NCI-H2196 treated with DMSO at 0.1 percent for 48 hours (cell line): ENCODE measurements at regions not wholly inside any gene's neighbourhood (a gene's known extent, or its start where the extent isn't known, plus 50 kb on each side); places are given as distances from the start of the nearest gene placed in this dataset.

Experiments
- DNase-seq: peaks from one replicate; lab custom pipeline; 2025; ENCODE audit not compliant: unreplicated experiment; lab: John Stamatoyannopoulos, UW

DNA sequence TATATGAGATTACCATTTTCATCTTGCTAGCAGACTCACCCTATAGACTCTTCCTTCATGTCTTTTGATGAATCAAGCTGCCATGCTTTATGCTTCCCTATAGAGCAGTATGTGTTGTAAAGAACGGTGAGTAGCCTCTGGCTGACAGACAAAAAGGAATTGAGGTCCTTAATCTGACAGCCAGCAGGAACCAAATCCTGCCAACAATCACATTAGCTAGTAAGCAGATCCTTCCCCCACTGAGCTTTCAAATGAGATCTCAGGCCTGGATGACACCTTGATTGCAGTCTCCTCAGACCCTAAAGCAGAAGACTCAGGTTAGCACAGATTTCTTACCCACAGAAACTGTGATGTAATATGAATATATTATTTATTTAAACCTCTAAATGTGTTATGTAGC lies 577.0 kb downstream of the CDH11 start:
- DNase-seq = no peak

- DNase-seq = no peak
These were observed 578.4 kb downstream of the CDH11 start for GRCh38 chr16:64543441-64543840.

DNA sequence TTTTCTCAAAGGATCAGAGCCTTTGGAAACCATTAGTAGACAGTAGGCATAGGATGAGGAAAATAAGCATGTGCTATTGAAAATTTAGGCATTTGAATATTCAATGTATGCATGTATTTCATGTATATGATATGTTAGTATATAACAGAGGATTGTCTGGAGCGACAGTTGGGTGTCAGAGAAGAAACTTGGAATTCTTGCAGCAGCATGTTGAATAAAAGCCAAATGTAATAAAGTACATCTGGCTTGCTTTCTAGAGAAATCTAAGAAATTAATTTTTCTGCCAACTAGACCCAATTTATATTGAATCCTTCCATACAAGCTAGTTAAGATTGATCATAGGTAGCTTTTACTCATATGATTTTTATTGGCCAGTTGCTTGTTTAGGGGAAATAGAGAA lies 578.8 kb downstream of the CDH11 start:
- no peak for DNase-seq

GRCh38 chr16:64542152-64542551 lies 579.7 kb downstream of the CDH11 start:
- no peak for DNase-seq

DNA sequence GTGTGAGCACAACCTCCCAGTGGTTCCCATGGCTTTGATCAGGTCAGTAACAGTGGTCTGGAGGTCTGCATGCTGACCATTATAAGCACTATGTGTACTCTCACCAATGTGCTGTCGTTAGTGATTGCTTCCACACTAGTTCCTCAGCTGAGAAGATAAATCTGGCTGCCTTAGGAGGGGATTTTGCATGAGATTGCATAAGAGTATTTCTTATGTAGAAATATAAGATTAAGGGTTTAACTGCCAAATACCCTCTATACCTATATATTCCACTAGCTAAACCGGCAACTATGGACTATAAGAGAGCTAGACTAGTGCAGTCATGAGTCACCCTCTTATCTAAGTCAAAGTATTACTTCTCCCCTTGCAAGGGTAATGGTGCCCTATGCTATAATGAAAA lies 580.2 kb downstream of the CDH11 start:
- DNase-seq = no peak

DNA sequence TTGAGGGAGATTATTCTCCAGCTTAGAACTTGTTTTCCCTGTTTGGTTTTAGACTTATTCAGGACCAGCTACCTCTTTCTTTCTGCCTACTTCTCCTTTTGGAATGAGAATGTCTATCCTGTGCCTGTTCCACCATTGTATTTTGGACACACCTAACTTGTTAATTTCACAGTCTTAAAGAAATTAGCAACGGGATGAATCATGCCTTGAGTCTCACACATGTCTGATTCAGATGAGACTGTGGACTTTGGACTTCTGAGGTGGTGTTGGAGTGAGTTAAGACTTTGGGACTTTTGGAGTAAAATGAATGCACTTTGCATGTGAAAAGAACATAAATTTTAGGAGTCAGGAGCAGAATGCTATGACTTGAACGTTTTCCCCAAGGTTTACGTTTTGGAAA lies 581.4 kb downstream of the CDH11 start:
- no peak for DNase-seq

- DNase-seq = no peak
These were observed 582.0 kb downstream of the CDH11 start for GRCh38 chr16:64539811-64540371.

DNA sequence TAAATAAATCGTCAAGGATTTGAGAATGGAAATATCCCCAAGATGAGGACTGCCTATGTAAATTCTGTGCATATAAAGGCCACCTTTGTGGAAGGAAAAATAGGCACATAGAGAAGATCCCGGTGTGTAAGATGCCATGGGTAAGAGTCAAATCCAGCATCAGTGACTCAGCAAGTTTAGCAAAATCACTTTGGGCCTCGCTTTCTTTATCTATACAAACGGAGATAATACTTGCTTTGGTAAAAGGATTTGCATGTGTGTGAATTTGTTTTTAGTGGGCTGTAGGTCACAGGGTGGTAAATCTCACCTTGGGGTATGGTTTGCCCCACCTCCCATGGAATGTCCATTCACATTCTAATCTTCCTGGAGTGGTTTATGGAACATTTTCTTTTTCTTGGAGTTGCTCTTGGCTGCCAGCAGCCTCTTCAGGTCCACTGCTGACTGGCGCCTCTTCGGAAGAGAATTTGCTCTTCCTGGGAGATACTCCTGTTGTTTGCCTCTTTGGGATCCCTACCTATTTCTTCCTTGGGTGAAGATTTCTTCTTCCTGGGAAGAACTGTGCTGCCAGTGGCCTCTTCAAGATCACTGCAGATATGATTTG lies 587.6 kb downstream of the CDH11 start:
- no peak for DNase-seq

- DNase-seq = no peak
These were observed 589.2 kb downstream of the CDH11 start for GRCh38 chr16:64532691-64533090.

DNA sequence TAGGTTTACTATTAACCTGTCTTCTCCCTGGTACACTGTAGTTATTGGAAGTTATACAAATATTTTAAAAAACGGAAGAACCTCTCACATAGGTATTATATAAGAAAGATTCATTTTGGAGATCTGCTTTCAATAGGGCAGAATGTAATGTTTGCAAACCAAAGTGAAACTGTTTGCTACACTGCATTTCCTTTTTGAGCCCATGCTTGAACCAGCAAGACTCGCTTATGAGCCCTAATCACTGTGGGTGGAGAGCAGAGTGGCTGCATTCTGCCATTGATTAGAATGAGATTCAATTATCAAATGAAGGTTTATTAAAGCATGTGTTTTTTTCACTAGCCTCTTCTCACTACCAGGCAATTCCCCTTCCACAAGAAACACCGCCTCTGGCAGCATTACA lies 589.7 kb downstream of the CDH11 start:
- no peak for DNase-seq

DNA sequence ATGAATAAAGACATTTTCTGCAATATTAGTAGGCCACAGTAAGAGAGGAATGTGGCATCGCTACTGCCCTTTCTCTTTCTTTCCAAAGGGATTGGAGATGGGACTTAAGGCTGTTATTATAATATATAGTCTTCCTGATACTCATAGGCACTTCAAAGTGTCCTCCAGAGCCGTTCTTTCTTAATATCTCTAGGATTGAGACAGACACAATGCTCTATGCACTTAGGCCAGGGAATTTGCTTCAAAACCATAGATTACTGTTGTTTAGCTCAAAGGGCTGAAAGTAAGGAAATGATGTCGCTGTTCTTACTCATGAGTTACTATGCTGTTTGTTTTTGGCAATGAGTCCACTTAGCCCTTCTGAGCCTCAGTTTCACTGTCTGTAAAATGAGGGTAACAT lies 590.5 kb downstream of the CDH11 start:
- DNase-seq = no peak

GRCh38 chr16:64522548-64522947 lies 599.3 kb downstream of the CDH11 start:
- no peak for DNase-seq

GRCh38 chr16:64513871-64514270 lies 608.0 kb downstream of the CDH11 start:
- no peak for DNase-seq

DNA sequence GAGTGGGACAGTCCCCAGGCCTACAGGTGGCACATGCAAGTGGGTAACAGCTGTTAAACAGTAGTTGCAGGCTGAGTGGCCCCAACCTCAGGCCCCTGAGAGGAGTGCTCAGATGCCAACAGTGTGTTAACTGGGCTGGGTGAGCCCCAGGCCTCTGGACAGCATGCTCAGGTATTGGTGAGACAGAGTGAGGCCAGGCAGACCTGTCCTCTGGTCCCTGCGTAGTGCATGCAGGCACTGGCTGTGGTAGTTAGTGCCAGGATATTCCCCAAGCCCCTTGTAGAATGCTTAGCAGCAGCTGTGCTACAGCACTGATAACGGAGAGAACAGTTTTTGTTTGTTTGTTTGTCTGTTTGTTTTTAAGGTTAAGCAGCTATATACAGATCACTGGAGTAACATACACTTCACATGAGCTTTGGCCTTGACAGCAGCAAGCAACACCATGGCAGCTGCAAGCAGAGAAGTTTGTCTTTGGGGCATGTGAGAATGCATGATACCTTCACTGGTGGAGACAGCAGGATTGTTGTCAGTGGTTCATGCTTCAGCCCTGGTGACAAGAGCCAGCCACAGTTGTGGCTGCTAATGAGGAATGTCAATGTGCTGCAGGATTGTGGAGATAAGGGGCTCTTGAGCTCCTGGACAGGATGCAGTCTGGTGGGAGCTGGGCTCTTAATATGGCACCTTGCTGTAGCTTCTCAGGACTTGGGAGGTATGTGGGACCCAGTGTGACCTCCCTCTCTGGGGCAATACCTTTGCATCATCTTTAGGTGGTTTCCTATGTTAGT lies 614.4 kb downstream of the CDH11 start:
- DNase-seq = no peak

DNA sequence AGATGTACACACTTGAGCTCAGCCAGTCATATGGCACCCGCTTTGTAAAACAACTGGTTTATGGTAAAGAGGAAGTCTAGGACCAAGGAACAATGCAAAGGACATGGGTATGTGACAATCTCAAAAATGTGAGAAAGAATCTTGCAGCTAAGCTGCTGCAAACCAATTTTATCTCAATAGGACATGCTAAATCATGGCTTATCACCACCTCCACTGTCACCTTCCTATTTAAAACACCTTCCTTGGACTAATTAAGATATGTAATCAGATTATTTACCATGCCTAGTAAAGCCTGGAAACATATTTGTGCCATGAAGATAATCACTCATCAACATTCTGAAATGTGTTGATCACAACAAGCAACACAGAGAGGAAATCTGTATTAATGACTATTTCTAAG lies 622.7 kb downstream of the CDH11 start:
- no peak for DNase-seq

- DNase-seq = no peak
These were observed 623.5 kb downstream of the CDH11 start for GRCh38 chr16:64498363-64498762.

DNA sequence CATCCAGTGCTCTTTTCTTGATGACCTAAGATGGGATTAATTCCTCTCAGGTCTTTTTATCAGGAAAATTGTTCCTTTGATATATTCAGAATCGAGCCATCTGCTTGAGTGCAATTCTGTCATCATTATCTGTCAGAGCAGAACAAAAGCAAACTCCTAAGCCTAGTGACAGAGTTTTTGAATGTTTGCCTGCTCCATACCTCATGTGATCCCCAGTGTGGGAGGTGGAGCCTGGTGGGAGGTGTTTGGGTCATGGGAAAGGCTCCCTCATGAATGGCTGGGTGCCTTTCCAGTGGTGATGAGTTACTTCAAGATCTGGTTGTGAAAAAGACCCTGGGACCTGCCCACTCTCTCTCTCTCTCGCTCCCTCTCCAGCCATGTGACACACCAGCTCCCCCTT lies 628.2 kb downstream of the CDH11 start:
- no peak for DNase-seq

DNA sequence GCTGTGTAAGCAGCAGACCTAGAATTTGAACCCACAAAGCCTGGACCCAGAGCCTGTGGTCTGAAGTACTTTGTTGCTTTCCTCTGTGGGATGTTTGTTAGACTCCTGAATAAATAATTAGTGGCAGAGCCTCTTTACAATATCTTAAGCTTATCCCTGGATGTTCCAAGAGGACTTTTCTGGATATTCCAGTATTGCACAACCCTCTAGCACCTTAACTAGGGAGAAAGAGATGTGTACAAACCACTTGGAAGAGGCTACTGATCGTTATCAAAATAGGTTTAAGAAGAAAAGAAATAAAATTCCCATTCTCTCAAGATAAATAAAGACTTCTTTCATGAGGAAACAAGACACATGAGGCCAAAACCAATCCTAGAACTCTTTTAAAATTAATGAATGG lies 632.4 kb downstream of the CDH11 start:
- DNase-seq = no peak

GRCh38 chr16:64486561-64486960 lies 635.3 kb downstream of the CDH11 start:
- DNase-seq = no peak

GRCh38 chr16:64481497-64481896 lies 640.4 kb downstream of the CDH11 start:
- DNase-seq = no peak

DNA sequence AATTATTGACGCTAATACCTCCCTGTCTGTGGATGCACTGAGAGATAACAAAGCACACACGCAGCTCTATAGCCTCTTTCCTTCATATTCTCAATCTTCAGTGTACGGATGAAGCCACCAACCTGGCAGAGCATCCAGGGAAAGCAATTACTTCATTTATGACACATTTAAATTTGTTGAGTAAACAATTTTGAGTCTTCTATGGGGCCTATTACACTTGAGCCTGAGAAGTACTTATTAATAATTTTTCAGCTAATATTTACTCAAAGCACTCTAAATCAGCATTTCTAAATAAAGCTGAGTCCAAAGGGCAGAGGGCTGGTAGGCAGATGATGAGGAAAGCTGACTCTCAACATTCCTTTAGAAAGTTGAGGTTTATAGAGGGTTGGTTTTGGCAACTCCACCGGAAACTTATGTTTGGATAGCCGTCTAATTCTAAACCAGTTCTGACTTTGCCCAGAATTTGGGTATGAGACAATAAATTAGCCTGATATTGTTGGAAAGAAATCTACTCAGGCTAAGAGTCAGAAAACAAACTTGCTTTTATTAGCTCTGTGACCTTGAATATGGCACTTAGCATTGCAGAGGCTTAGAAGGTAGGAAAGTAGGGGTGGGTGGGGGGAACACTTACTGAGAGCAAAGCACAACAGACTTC lies 643.5 kb downstream of the CDH11 start:
- DNase-seq = no peak
